Testis (tissue), 2 donors: ENCODE measurements at regions not wholly inside any gene's neighbourhood (a gene's known extent, or its start where the extent isn't known, plus 50 kb on each side); places are given as distances from the start of the nearest gene placed in this dataset.

ENCODE experiments used
- DNase-seq: peaks from one replicate; pipeline ENCODE4 v3.0.0-alpha.2; 2019
- H3K27ac ChIP-seq, 2 donors: fragments of 200-600 bp; sonication (generic); one replicate each; pipeline ENCODE4 v1.5.1; 2019
- H3K27me3 ChIP-seq: fragments of 200-600 bp; sonication (generic); one replicate; pipeline ENCODE4 v1.5.1; 2019
- H3K36me3 ChIP-seq: fragments of 200-600 bp; sonication (generic); one replicate; pipeline ENCODE4 v1.5.1; 2017; ENCODE audit warnings: low read depth; ENCODE audit errors: missing control alignments
- H3K4me1 ChIP-seq: fragments of 200-600 bp; sonication (generic); one replicate; pipeline ENCODE4 v1.5.1; 2019
- H3K4me3 ChIP-seq, 2 donors: fragments of 200-600 bp; sonication (generic); one replicate each; pipeline ENCODE4 v1.5.1; 2017 to 2019
- H3K9me3 ChIP-seq: fragments of 200-600 bp; sonication (generic); one replicate; pipeline ENCODE4 v1.5.1; 2017
- CTCF ChIP-seq, 3 experiments: fragments of 450-650 bp in 2 of 3; fragments of 200-600 bp in 1 of 3; sonication (generic) in 1 of 3; IDR thresholded peaks; one replicate each; pipeline ENCODE4 v1.5.1; 2016 to 2019; ENCODE audit warnings: antibody characterized with exemption in 3 of 3, mild to moderate bottlenecking in 2 of 3, moderate library complexity in 1 of 3
- POLR2A ChIP-seq: fragments of 450-650 bp; IDR thresholded peaks from one replicate; pipeline ENCODE4 v1.6.1; 2017; ENCODE audit warnings: antibody characterized with exemption, mild to moderate bottlenecking, moderate library complexity
- WGBS, 2 donors: methylation state at CpG; one replicate each; pipeline ENCODE4 v1.1.5; 2018; 5-methylcytosine and 5-hydroxymethylcytosine counted together
- intact Hi-C: fragments of 100-400 bp; cut with DNase I; formaldehyde crosslinking; loops from one replicate; pipeline ENCODE4 v1.15.1; 2023; ENCODE audit warnings: low total_unique reads

DNA sequence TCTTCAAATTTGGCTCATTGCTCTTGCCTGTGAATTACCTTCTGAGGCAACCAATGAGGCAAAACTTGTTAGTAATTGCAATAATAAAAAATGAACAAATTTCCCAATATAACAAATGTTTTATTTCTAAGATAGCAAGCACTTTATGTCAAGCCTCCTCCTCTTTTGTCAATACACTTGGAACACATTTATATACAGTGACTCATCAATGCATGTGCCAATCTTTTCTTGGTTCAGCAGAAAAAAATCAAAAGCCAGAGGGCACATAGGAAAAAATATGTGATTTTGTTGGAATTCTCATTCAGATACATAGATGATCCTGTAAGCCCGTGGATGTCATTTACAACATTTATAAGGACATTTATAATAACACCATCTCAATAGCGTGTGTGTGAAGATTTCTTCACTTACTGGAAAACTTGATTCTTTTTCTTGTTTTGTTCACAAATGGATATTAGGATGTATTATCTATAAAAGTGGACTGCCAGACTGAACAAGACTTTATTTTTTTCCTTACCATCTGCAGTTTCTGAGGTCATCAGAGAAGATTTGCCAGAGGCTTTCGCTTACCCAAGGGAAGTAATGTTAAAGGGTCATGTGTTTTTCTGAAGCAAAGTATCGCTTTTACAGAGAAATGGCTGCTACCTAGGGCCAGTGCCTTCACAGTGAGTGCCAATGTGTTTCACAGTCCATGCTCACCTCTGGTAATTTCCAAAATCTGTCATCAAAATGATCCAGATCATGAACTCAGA is 645.7 kb upstream of the PTBP2 start:
- Histone ChIP-seq H3K4me3 (no peak overlapping the region), H3K36me3 (no peaks in the 10 kb centered on the region), H3K27me3 (no peaks in the 10 kb centered on the region), H3K9me3 (no peaks in the 10 kb centered on the region), H3K27ac (no peak overlapping the region), H3K4me1 (no peaks in the 10 kb centered on the region)
- WGBS, 2 donors: 82 to 85% methylated on average over 4 of the region's 4 CpGs
- DNase-seq: no peak
- TF ChIP-seq POLR2A: no peak
- no peak for TF ChIP-seq CTCF (IDR thresholded peaks at IDR 0.05)
- intact Hi-C loops: no loop called here

- H3K4me1 ChIP-seq: no peaks in the 10 kb centered on the region
- no peak for TF ChIP-seq CTCF (IDR thresholded peaks at IDR 0.05)
- TF ChIP-seq POLR2A: no peak
- no peaks in the 10 kb centered on the region for H3K27me3 ChIP-seq
- no peak for DNase-seq
- H3K9me3 ChIP-seq: no peaks in the 10 kb centered on the region
- intact Hi-C loops: no loop called here
- H3K36me3 ChIP-seq: no peaks in the 10 kb centered on the region
- H3K4me3 ChIP-seq: no peak overlapping the region
- H3K27ac ChIP-seq: no peak overlapping the region
- WGBS, 2 donors: 88 to 89% methylated on average over 2 of the region's 2 CpGs
These were observed 645.0 kb upstream of the PTBP2 start for GRCh38 chr1:96076589-96076988.

GRCh38 chr1:96079581-96079980 is 642.0 kb upstream of the PTBP2 start:
- Histone ChIP-seq H3K9me3 (no peaks in the 10 kb centered on the region), H3K4me3 (no peak overlapping the region), H3K36me3 (no peaks in the 10 kb centered on the region), H3K4me1 (no peaks in the 10 kb centered on the region), H3K27me3 (no peaks in the 10 kb centered on the region), H3K27ac (no peak overlapping the region)
- 86 to 88% methylated on average over 1 of the region's 1 CpG for WGBS, 2 donors
- no peak for TF ChIP-seq POLR2A
- TF ChIP-seq CTCF (IDR thresholded peaks at IDR 0.05): no peak
- no peak for DNase-seq
- intact Hi-C loops: no loop called here

DNA sequence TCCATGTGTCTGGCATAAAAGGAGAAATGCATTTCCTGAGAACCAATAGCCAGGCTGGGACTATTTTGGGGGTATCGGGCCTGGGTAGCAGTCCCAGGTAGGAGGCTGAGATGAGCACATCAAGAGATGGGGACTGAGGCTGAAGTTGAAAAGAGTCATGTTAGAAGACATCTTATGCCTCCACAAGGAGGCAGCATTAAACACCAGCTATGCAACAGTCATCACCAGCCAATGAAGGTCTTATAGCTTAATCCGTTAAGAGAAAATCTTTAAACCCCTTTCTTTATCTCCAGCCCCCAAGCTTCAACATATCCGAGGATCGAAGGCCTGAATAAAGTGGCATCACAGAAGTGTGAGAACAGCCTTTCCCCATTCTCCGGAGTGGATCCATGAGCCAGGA is 640.7 kb upstream of the PTBP2 start:
- DNase-seq: no peak
- H3K27ac ChIP-seq: no peak overlapping the region
- H3K27me3 ChIP-seq: no peaks in the 10 kb centered on the region
- H3K4me3 ChIP-seq: no peak overlapping the region
- no peaks in the 10 kb centered on the region for H3K9me3 ChIP-seq
- intact Hi-C loops: no loop called here
- TF ChIP-seq CTCF (IDR thresholded peaks at IDR 0.05) (no peak), POLR2A (no peak)
- WGBS, 2 donors: 91 to 96% methylated on average over 5 of the region's 5 CpGs
- no peaks in the 10 kb centered on the region for H3K4me1 ChIP-seq
- H3K36me3 ChIP-seq: no peaks in the 10 kb centered on the region

DNA sequence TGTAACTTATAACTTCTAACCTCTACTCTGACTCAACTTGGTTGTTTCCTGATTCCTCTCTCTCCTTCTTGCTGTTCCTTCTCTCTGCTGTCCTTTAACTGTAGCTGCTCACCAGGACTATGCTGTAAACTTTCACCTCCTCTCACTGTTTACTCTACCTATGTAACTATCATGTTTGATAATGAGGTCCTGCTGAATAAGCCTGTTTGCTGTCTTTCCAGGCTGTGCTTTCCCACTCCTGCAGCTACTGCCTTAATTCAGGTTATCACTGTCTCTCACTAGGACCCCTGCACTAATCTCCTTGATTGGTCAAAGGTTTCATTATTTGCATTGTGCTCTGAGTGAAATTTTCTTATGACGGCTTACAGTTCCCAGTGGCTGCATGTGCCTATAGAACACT is 633.9 kb upstream of the PTBP2 start:
- Histone ChIP-seq H3K36me3 (no peaks in the 10 kb centered on the region), H3K27me3 (no peaks in the 10 kb centered on the region), H3K4me3 (no peak overlapping the region), H3K9me3 (no peaks in the 10 kb centered on the region), H3K4me1 (no peaks in the 10 kb centered on the region), H3K27ac (no peak overlapping the region)
- no peak for DNase-seq
- no peak for TF ChIP-seq POLR2A
- no peak for TF ChIP-seq CTCF (IDR thresholded peaks at IDR 0.05)
- intact Hi-C loops: no loop called here
- 67 to 82% methylated on average over 1 of the region's 1 CpG for WGBS, 2 donors
